ENCODE measurements at regions not wholly inside any gene's neighbourhood (a gene's known extent, or its start where the extent isn't known, plus 50 kb on each side); places are given as distances from the start of the nearest gene placed in this dataset.
A peak's percentile ranks its signal among the peaks of the same experiment; 100 is the strongest.

GRCh38 chr10:121306159-121306673 is 292.0 kb downstream of the FGFR2 start:
- no peaks in the 10 kb centered on the region for H3K36me3 Mint-ChIP-seq (ENCODE audit: insufficient read depth, unreplicated experiment)
- TF ChIP-seq CTCF (IDR thresholded peaks at IDR 0.05; ENCODE audit: insufficient read depth in 1 of 2, low read depth in 1 of 2, low read length in 1 of 2, severe bottlenecking in 1 of 2, unreplicated experiment in 1 of 2) = no peak
- no peaks in the 10 kb centered on the region; the same call in 1 of the 2 replicates for H3K36me3 ChIP-seq (ENCODE audit: control insufficient read depth, insufficient read depth, low read length)
- H3K27ac Mint-ChIP-seq (ENCODE audit: unreplicated experiment) = no peak overlapping the region
- no peak overlapping the region for H3K4me3 ChIP-seq (ENCODE audit: low read depth, low read length)
- CTCF ChIA-PET = interaction anchor here (0.6 kb wide), 1 partner anchor 974 kb away, joined by 3 read pairs; no protein-coding TSS in a partner anchor
- peaks cover 4% of the 10 kb centered on the region; the same call in 1 of the 2 replicates for H3K9me3 ChIP-seq
- peaks cover 30% of the 10 kb centered on the region for H3K9me3 Mint-ChIP-seq (ENCODE audit: unreplicated experiment)
- POLR2A ChIA-PET = no interaction called here
- H3K4me1 Mint-ChIP-seq (ENCODE audit: low read depth, unreplicated experiment) = peaks cover 28% of the 10 kb centered on the region
- DNase-seq = no peak
- H3K4me1 ChIP-seq = peaks cover 22% of the 10 kb centered on the region
- no TSS peak for BruUV-seq (replicated peaks)
- no peaks in the 10 kb centered on the region for H3K27me3 ChIP-seq (replicated peaks; ENCODE audit: control insufficient read depth, insufficient read depth, low read length)
- intact Hi-C loops (cut with micrococcal nuclease; ENCODE audit: unreplicated experiment) = loop anchor here (10.0 kb wide), 1 partner anchor 121 kb away; no protein-coding TSS in a partner anchor
- no peaks in the 10 kb centered on the region for H3K27me3 Mint-ChIP-seq (ENCODE audit: insufficient read depth, unreplicated experiment)
- H3K4me3 Mint-ChIP-seq (ENCODE audit: unreplicated experiment) = no peak overlapping the region

GRCh38 chr10:121307411-121307980 is 290.7 kb downstream of the FGFR2 start:
- no peaks in the 10 kb centered on the region for H3K36me3 Mint-ChIP-seq (ENCODE audit: insufficient read depth, unreplicated experiment)
- BruUV-seq (replicated peaks) = no TSS peak
- H3K27ac Mint-ChIP-seq (ENCODE audit: unreplicated experiment) = peak overlapping the region; percentile 47
- no peak for TF ChIP-seq CTCF (IDR thresholded peaks at IDR 0.05; ENCODE audit: insufficient read depth in 1 of 2, low read depth in 1 of 2, low read length in 1 of 2, severe bottlenecking in 1 of 2, unreplicated experiment in 1 of 2)
- no peaks in the 10 kb centered on the region for H3K27me3 ChIP-seq (replicated peaks; ENCODE audit: control insufficient read depth, insufficient read depth, low read length)
- intact Hi-C loops (cut with micrococcal nuclease; ENCODE audit: unreplicated experiment) = loop anchor here (10.0 kb wide), 1 partner anchor 123 kb away; no protein-coding TSS in a partner anchor
- peaks cover 29% of the 10 kb centered on the region for H3K4me1 ChIP-seq
- no peak for DNase-seq
- H3K4me3 Mint-ChIP-seq (ENCODE audit: unreplicated experiment) = no peak overlapping the region
- no peak overlapping the region for H3K4me3 ChIP-seq (ENCODE audit: low read depth, low read length)
- ChIA-PET POLR2A (interaction anchor here (0.6 kb wide), 1 partner anchor 218 kb away, joined by 4 read pairs; no protein-coding TSS in a partner anchor), CTCF (no interaction called here)
- H3K4me1 Mint-ChIP-seq (ENCODE audit: low read depth, unreplicated experiment) = peaks cover 40% of the 10 kb centered on the region
- H3K9me3 Mint-ChIP-seq (ENCODE audit: unreplicated experiment) = peaks cover 30% of the 10 kb centered on the region
- H3K36me3 ChIP-seq (ENCODE audit: control insufficient read depth, insufficient read depth, low read length) = no peaks in the 10 kb centered on the region; the same call in 1 of the 2 replicates
- H3K27me3 Mint-ChIP-seq (ENCODE audit: insufficient read depth, unreplicated experiment) = no peaks in the 10 kb centered on the region
- peaks cover 4% of the 10 kb centered on the region; the same call in 1 of the 2 replicates for H3K9me3 ChIP-seq

GRCh38 chr10:121308020-121308419 is 290.2 kb downstream of the FGFR2 start:
- H3K4me3 ChIP-seq (ENCODE audit: low read depth, low read length) = no peak overlapping the region
- Mint-ChIP-seq H3K27ac (ENCODE audit: unreplicated experiment) (peak overlapping the region; percentile 47), H3K4me1 (ENCODE audit: low read depth, unreplicated experiment) (peaks cover 36% of the 10 kb centered on the region), H3K4me3 (ENCODE audit: unreplicated experiment) (no peak overlapping the region), H3K36me3 (ENCODE audit: insufficient read depth, unreplicated experiment) (no peaks in the 10 kb centered on the region), H3K9me3 (ENCODE audit: unreplicated experiment) (peaks cover 30% of the 10 kb centered on the region), H3K27me3 (ENCODE audit: insufficient read depth, unreplicated experiment) (no peaks in the 10 kb centered on the region)
- H3K27me3 ChIP-seq (replicated peaks; ENCODE audit: control insufficient read depth, insufficient read depth, low read length) = no peaks in the 10 kb centered on the region
- DNase-seq = peak in 1 of 2 experiments; percentile 24
- no peaks in the 10 kb centered on the region; the same call in 1 of the 2 replicates for H3K36me3 ChIP-seq (ENCODE audit: control insufficient read depth, insufficient read depth, low read length)
- TF ChIP-seq CTCF (IDR thresholded peaks at IDR 0.05; ENCODE audit: insufficient read depth in 1 of 2, low read depth in 1 of 2, low read length in 1 of 2, severe bottlenecking in 1 of 2, unreplicated experiment in 1 of 2) = no peak
- ChIA-PET CTCF (no interaction called here), POLR2A (interaction anchor here (0.6 kb wide), 1 partner anchor 218 kb away, joined by 4 read pairs; no protein-coding TSS in a partner anchor)
- BruUV-seq (replicated peaks) = no TSS peak
- intact Hi-C loops (cut with micrococcal nuclease; ENCODE audit: unreplicated experiment) = loop anchor here (10.0 kb wide), 1 partner anchor 123 kb away; no protein-coding TSS in a partner anchor
- peaks cover 4% of the 10 kb centered on the region; the same call in 1 of the 2 replicates for H3K9me3 ChIP-seq
- H3K4me1 ChIP-seq = peaks cover 31% of the 10 kb centered on the region
